Stimulated activated naive B cell treated with anti-CD40 and anti-IgM and Interleukin-4, amounts not matched to agents 10 μg/mL and 1 μg/mL and 100 μg/mL, for 72 hours (primary cell): ENCODE measurements at regions not wholly inside any gene's neighbourhood (a gene's known extent, or its start where the extent isn't known, plus 50 kb on each side); places are given as distances from the start of the nearest gene placed in this dataset.

Experiments
- ATAC-seq, 2 donors: fragments of 150-1000 bp; cut with Tn5 transposase; replicated peaks; 2 replicates each; pipeline ENCODE4 v1.10.0; 2021; ENCODE audit warnings: moderate library complexity in 1 of 2
- DNase-seq: peaks from one replicate; pipeline ENCODE4 v3.0.0; 2021
- H3K27ac Mint-ChIP-seq: one replicate; pipeline ENCODE4 v1.8.0; 2022; ENCODE audit warnings: mild to moderate bottlenecking, mixed read lengths
- H3K27me3 Mint-ChIP-seq, 2 donors: one replicate each; pipeline ENCODE4 v1.8.0; 2022; ENCODE audit warnings: mixed read lengths in 2 of 2
- H3K36me3 Mint-ChIP-seq, 2 donors: one replicate each; pipeline ENCODE4 v1.8.0; 2022; ENCODE audit warnings: mixed read lengths in 2 of 2, mild to moderate bottlenecking in 1 of 2
- H3K4me1 Mint-ChIP-seq, 2 donors: one replicate each; pipeline ENCODE4 v1.8.0; 2022; ENCODE audit warnings: mixed read lengths in 2 of 2, mild to moderate bottlenecking in 1 of 2
- H3K4me3 Mint-ChIP-seq, 2 donors: one replicate each; pipeline ENCODE4 v1.8.0; 2022; ENCODE audit warnings: mild to moderate bottlenecking in 2 of 2, mixed read lengths in 2 of 2, moderate library complexity in 1 of 2
- H3K9me3 Mint-ChIP-seq, 2 donors: one replicate each; pipeline ENCODE4 v1.8.0; 2022; ENCODE audit warnings: mixed read lengths in 2 of 2, mild to moderate bottlenecking in 1 of 2

DNA sequence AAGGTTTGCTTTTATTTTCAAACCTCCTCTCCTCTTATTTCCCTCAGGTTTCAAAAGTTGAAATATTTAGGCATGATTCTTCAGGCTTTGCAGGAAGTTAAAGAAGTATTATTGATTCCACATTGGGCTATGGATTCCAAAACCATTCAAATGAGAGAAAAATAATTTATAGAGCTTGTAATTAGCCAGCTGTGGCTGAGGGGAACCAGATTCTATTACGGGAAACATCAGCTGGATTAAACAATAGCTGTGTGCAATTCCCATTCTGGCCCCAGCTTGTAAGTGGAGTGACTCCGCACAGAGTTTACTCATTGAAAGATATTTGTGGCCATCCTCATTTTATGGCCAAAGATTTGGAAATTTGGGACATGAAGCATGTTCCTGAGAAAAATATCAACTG lies 77.0 kb upstream of the PHYHIPL start:
- no peaks in the 10 kb centered on the region for H3K4me1 Mint-ChIP-seq
- no peak overlapping the region for H3K27ac Mint-ChIP-seq
- H3K9me3 Mint-ChIP-seq: peaks cover 0 to 2% of the 10 kb centered on the region in 2 donors
- ATAC-seq (no peak), DNase-seq (no peak)
- no peak overlapping the region for H3K4me3 Mint-ChIP-seq
- no peaks in the 10 kb centered on the region for H3K27me3 Mint-ChIP-seq
- no peaks in the 10 kb centered on the region for H3K36me3 Mint-ChIP-seq

GRCh38 chr10:59102394-59102793 lies 74.0 kb upstream of the PHYHIPL start:
- no peaks in the 10 kb centered on the region for H3K36me3 Mint-ChIP-seq
- DNase-seq (no peak), ATAC-seq (no peak)
- H3K27me3 Mint-ChIP-seq: no peaks in the 10 kb centered on the region
- H3K4me1 Mint-ChIP-seq: no peaks in the 10 kb centered on the region
- no peak overlapping the region for H3K4me3 Mint-ChIP-seq
- no peaks in the 10 kb centered on the region for H3K9me3 Mint-ChIP-seq
- no peak overlapping the region for H3K27ac Mint-ChIP-seq

- Mint-ChIP-seq H3K27me3 (no peaks in the 10 kb centered on the region), H3K4me3 (no peak overlapping the region), H3K27ac (no peak overlapping the region), H3K36me3 (no peaks in the 10 kb centered on the region), H3K9me3 (no peaks in the 10 kb centered on the region), H3K4me1 (no peaks in the 10 kb centered on the region)
- ATAC-seq (no peak), DNase-seq (no peak)
Observed at GRCh38 chr10:59104186-59104585, 72.3 kb upstream of the PHYHIPL start.

GRCh38 chr10:59106441-59106840 lies 70.0 kb upstream of the PHYHIPL start:
- H3K9me3 Mint-ChIP-seq: no peaks in the 10 kb centered on the region
- ATAC-seq (no peak), DNase-seq (no peak)
- H3K4me3 Mint-ChIP-seq: no peak overlapping the region
- H3K4me1 Mint-ChIP-seq: no peaks in the 10 kb centered on the region
- no peaks in the 10 kb centered on the region for H3K36me3 Mint-ChIP-seq
- no peaks in the 10 kb centered on the region for H3K27me3 Mint-ChIP-seq
- no peak overlapping the region for H3K27ac Mint-ChIP-seq

DNA sequence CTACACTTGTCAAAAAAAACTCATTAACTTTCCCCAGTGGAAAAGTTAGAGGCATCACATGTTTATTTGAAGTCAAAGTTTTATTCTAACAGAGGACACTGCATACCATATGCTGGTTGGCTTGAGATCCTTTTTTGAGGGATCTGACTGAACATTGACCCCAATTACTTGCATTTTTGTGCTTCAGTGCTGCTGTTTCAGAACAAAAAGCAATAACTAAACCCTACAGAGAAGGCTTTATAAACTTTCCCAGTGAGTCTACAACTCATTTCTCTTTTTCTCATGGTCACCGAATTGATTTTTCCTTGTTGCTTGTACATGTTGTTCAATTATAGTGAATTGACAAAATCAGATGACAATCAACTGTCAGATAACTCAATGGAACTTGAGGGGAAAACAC lies 69.3 kb upstream of the PHYHIPL start:
- DNase-seq: no peak
- no peak for ATAC-seq

DNA sequence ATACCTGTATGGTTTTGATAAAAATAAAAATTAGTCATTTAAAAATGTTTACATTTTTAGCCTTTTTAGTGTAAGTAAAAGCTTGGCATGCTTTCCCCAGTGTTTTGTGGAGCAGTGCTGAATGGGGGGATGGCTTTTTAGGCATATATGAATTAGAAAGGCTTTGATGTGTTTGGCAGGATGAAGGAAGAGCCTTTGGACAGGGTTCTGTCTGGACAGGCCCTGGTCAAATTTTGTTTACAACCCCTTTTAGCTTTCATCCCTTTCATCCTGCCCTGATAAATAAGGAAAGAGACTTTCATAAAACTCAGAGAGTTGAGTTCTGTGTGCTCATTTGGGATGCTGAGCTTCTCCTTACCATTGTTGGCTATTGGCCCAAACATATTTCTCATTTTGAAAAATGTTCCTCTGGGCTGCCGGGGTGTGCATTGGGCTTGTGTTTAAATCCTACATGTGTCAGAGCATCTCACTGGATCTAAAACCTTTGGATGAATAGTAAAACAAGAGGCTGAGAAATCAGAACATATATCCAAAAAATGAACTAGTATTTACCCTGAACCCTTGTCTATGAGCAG lies 68.1 kb upstream of the PHYHIPL start:
- Mint-ChIP-seq H3K4me1 (no peaks in the 10 kb centered on the region), H3K4me3 (no peak overlapping the region), H3K9me3 (no peaks in the 10 kb centered on the region), H3K27me3 (no peaks in the 10 kb centered on the region), H3K27ac (no peak overlapping the region), H3K36me3 (no peaks in the 10 kb centered on the region)
- ATAC-seq (no peak), DNase-seq (no peak)

More for the DNA sequence above, 69.3 kb upstream of the PHYHIPL start:
- Mint-ChIP-seq H3K27ac (no peak overlapping the region), H3K27me3 (no peaks in the 10 kb centered on the region), H3K4me1 (no peaks in the 10 kb centered on the region), H3K36me3 (no peaks in the 10 kb centered on the region), H3K9me3 (no peaks in the 10 kb centered on the region), H3K4me3 (no peak overlapping the region)

- DNase-seq (no peak), ATAC-seq (no peak)
- H3K4me3 Mint-ChIP-seq: no peak overlapping the region
- H3K9me3 Mint-ChIP-seq: no peaks in the 10 kb centered on the region
- no peaks in the 10 kb centered on the region for H3K4me1 Mint-ChIP-seq
- H3K36me3 Mint-ChIP-seq: no peaks in the 10 kb centered on the region
- no peak overlapping the region for H3K27ac Mint-ChIP-seq
- H3K27me3 Mint-ChIP-seq: no peaks in the 10 kb centered on the region
Observed at GRCh38 chr10:59108886-59109288, 67.6 kb upstream of the PHYHIPL start.

GRCh38 chr10:59109826-59110225 lies 66.6 kb upstream of the PHYHIPL start:
- Mint-ChIP-seq H3K4me3 (no peak overlapping the region), H3K27ac (no peak overlapping the region), H3K36me3 (no peaks in the 10 kb centered on the region), H3K27me3 (no peaks in the 10 kb centered on the region), H3K9me3 (no peaks in the 10 kb centered on the region), H3K4me1 (no peaks in the 10 kb centered on the region)
- DNase-seq (no peak), ATAC-seq (no peak)

DNA sequence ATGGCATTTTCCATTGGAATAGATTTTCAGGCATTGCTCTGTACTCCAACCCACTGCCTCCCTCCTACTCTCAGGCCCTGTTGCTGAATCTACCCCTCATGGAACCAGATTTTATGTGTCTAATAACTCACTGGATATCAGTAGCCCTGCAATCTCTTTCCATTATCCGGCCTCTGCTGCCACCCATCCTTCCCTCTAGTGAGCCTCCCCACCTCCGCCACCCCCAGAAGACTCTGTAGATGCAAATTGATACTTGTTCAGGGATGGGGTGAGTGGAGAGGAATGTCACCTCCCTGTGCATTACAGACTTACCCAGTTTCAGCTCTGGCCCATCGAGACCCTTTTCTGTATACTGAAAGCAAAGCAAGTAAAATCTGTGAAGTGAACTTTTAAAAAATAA lies 52.3 kb upstream of the PHYHIPL start:
- Mint-ChIP-seq H3K27ac (no peak overlapping the region), H3K27me3 (no peaks in the 10 kb centered on the region), H3K4me3 (no peak overlapping the region), H3K4me1 (no peaks in the 10 kb centered on the region), H3K9me3 (peaks cover 6 to 11% of the 10 kb centered on the region in 2 donors), H3K36me3 (no peaks in the 10 kb centered on the region)
- DNase-seq (no peak), ATAC-seq (no peak)

- no peak overlapping the region for H3K27ac Mint-ChIP-seq
- no peak for DNase-seq
- H3K27me3 Mint-ChIP-seq: no peaks in the 10 kb centered on the region
- peaks cover 6 to 11% of the 10 kb centered on the region in 2 donors for H3K9me3 Mint-ChIP-seq
- H3K4me3 Mint-ChIP-seq: no peak overlapping the region
- H3K36me3 Mint-ChIP-seq: no peaks in the 10 kb centered on the region
- no peaks in the 10 kb centered on the region for H3K4me1 Mint-ChIP-seq
- no peak for ATAC-seq
Observed at GRCh38 chr10:59125666-59126065, 50.8 kb upstream of the PHYHIPL start.

- no peaks in the 10 kb centered on the region for H3K4me1 Mint-ChIP-seq
- no peak overlapping the region for H3K27ac Mint-ChIP-seq
- no peaks in the 10 kb centered on the region for H3K27me3 Mint-ChIP-seq
- no peak overlapping the region for H3K4me3 Mint-ChIP-seq
- ATAC-seq: no peak
- H3K36me3 Mint-ChIP-seq: no peaks in the 10 kb centered on the region
- H3K9me3 Mint-ChIP-seq: peaks cover 4 to 9% of the 10 kb centered on the region in 2 donors
- no peak for DNase-seq
Observed at GRCh38 chr10:59126261-59126660, 50.2 kb upstream of the PHYHIPL start.
